Neural cell (in vitro differentiated cells): ENCODE measurements at regions not wholly inside any gene's neighbourhood (a gene's known extent, or its start where the extent isn't known, plus 50 kb on each side); places are given as distances from the start of the nearest gene placed in this dataset.

Experiments used
- H2AFZ ChIP-seq: fragments of 200-600, 300-800 bp; sonication (generic), shearing (Covaris generic); 2 replicates; pipeline ENCODE4 v1.6.0; 2014; ENCODE audit warnings: low read depth, mild to moderate bottlenecking, antibody characterized with exemption, low read length, moderate library complexity
- H3F3A ChIP-seq: fragments of 200-600 bp; shearing (Covaris generic); 2 replicates; pipeline ENCODE4 v1.6.1; 2016; ENCODE audit warnings: mild to moderate bottlenecking, moderate library complexity, mixed read lengths, antibody characterized with exemption, low read length; ENCODE audit not compliant: insufficient read depth, poor library complexity, severe bottlenecking
- H3K27ac ChIP-seq: fragments of 200-600, 300-800 bp; sonication (generic), shearing (Covaris generic); 2 replicates; pipeline ENCODE4 v1.5.1; 2014; ENCODE audit warnings: mild to moderate bottlenecking, low read length, moderate library complexity
- H3K27me3 ChIP-seq: fragments of 300-800, 200-600 bp; sonication (generic), shearing (Covaris generic); 2 replicates; pipeline ENCODE4 v1.6.0; 2014; ENCODE audit warnings: mild to moderate bottlenecking, low read depth, low read length, moderate library complexity; ENCODE audit not compliant: insufficient read depth
- H3K36me3 ChIP-seq: fragments of 300-800, 200-600 bp; sonication (generic), shearing (Covaris generic); 2 replicates; pipeline ENCODE4 v1.5.1; 2014; ENCODE audit warnings: mild to moderate bottlenecking, antibody characterized with exemption, low read length, moderate library complexity; ENCODE audit not compliant: insufficient read depth
- H3K4me2 ChIP-seq: fragments of 300-800, 200-600 bp; sonication (generic), shearing (Covaris generic); 2 replicates; pipeline ENCODE4 v1.6.0; 2014; ENCODE audit warnings: mild to moderate bottlenecking, low read length
- H3K4me3 ChIP-seq: fragments of 300-800, 200-600 bp; sonication (generic), shearing (Covaris generic); 2 replicates; pipeline ENCODE4 v1.5.1; 2014; ENCODE audit warnings: mild to moderate bottlenecking, low read length, moderate library complexity
- H3K79me2 ChIP-seq: fragments of 200-600 bp; shearing (Covaris generic); replicated peaks from 2 replicates; pipeline ENCODE4 v1.6.0; 2014; ENCODE audit warnings: mild to moderate bottlenecking, low read length, moderate library complexity; ENCODE audit not compliant: insufficient read depth
- H3K9ac ChIP-seq: fragments of 300-800, 200-600 bp; sonication (generic), shearing (Covaris generic); 2 replicates; pipeline ENCODE4 v1.6.1; 2016; ENCODE audit warnings: mild to moderate bottlenecking, low read length, mixed read lengths
- H3K9me2 ChIP-seq: fragments of 200-600 bp; shearing (Covaris generic); 2 replicates; pipeline ENCODE4 v1.6.1; 2016; ENCODE audit warnings: mild to moderate bottlenecking, low read length, mixed read lengths; ENCODE audit not compliant: insufficient read depth
- H3K9me3 ChIP-seq: fragments of 200-600, 300-800 bp; sonication (generic), shearing (Covaris generic); 2 replicates; pipeline ENCODE4 v1.6.1; 2016; ENCODE audit warnings: mild to moderate bottlenecking, mixed run types, low read length, moderate library complexity, mixed read lengths
- H4K20me1 ChIP-seq: fragments of 200-600 bp; shearing (Covaris generic); 2 replicates; pipeline ENCODE4 v1.6.1; 2016; ENCODE audit warnings: mild to moderate bottlenecking, mixed run types; ENCODE audit not compliant: insufficient read depth
- CTCF ChIP-seq: fragments of 450-650 bp; IDR thresholded peaks from 2 replicates; pipeline ENCODE4 v1.5.1; 2014; ENCODE audit warnings: antibody characterized with exemption, mild to moderate bottlenecking, moderate library complexity; ENCODE audit not compliant: poor library complexity, severe bottlenecking
- EP300 ChIP-seq: fragments of 450-650 bp; conservative IDR thresholded peaks from 2 replicates; pipeline ENCODE4 v1.6.1; 2014; ENCODE audit warnings: antibody characterized with exemption, mild to moderate bottlenecking, moderate library complexity; ENCODE audit not compliant: poor library complexity, severe bottlenecking
- EZH2 ChIP-seq: fragments of 200-600, 300-800 bp; shearing (Covaris generic), sonication (generic); IDR thresholded peaks from 2 replicates; pipeline ENCODE4 v1.6.1; 2014; ENCODE audit warnings: antibody characterized with exemption, low read length, borderline replicate concordance, mild to moderate bottlenecking; ENCODE audit not compliant: insufficient read depth, poor library complexity, severe bottlenecking
- MXI1 ChIP-seq: fragments of 450-650 bp; conservative IDR thresholded peaks from 2 replicates; pipeline ENCODE4 v1.6.1; 2014; ENCODE audit warnings: antibody characterized with exemption, mild to moderate bottlenecking; ENCODE audit not compliant: poor library complexity, severe bottlenecking
- POLR2AphosphoS5 ChIP-seq: IDR thresholded peaks from 2 replicates; pipeline ENCODE4 v1.6.1; 2012
- RAD21 ChIP-seq: fragments of 450-650 bp; conservative IDR thresholded peaks from 2 replicates; pipeline ENCODE4 v1.6.1; 2014; ENCODE audit warnings: antibody characterized with exemption, mild to moderate bottlenecking, moderate library complexity
- REST ChIP-seq: IDR thresholded peaks from 2 replicates; pipeline ENCODE4 v1.6.1; 2012; ENCODE audit warnings: borderline replicate concordance
- SMC3 ChIP-seq: fragments of 450-650 bp; conservative IDR thresholded peaks from 2 replicates; pipeline ENCODE4 v1.6.1; 2014; ENCODE audit warnings: antibody characterized with exemption, mild to moderate bottlenecking, moderate library complexity; ENCODE audit not compliant: poor library complexity
- TAF1 ChIP-seq: IDR thresholded peaks from 2 replicates; pipeline ENCODE4 v1.6.1; 2012; ENCODE audit warnings: low read depth

- H3K9ac ChIP-seq, result no peak overlapping the region
- H3K4me3 ChIP-seq, result no peak overlapping the region
- no peaks in the 10 kb centered on the region for H3K9me3 ChIP-seq
- TF ChIP-seq MXI1 (no peak), REST (no peak), EP300 (no peak), EZH2 (no peak), CTCF (no peak)
- H3F3A ChIP-seq, result no peaks in the 10 kb centered on the region
- H3K36me3 ChIP-seq, result no peaks in the 10 kb centered on the region
- H3K9me2 ChIP-seq, result no peaks in the 10 kb centered on the region
- no peak overlapping the region for H3K27ac ChIP-seq
- H3K27me3 ChIP-seq, result no peaks in the 10 kb centered on the region
- H4K20me1 ChIP-seq, result no peaks in the 10 kb centered on the region
- no peak overlapping the region for H3K4me2 ChIP-seq
- no peaks in the 10 kb centered on the region for H3K79me2 ChIP-seq
- no peak overlapping the region for H2AFZ ChIP-seq
Observed at GRCh38 chrX:96094616-96095015, 590.0 kb upstream of the DIAPH2 start.

GRCh38 chrX:96098471-96098870 lies 586.2 kb upstream of the DIAPH2 start:
- H3F3A ChIP-seq, result no peaks in the 10 kb centered on the region
- TF ChIP-seq MXI1 (no peak), POLR2AphosphoS5 (no peak), REST (no peak), EP300 (no peak), EZH2 (no peak), RAD21 (no peak), TAF1 (no peak), SMC3 (no peak), CTCF (no peak)

More at GRCh38 chrX:96098471-96098870, 586.2 kb upstream of the DIAPH2 start:
- Histone ChIP-seq H3K9me3 (no peaks in the 10 kb centered on the region), H3K27ac (no peak overlapping the region), H3K9ac (no peak overlapping the region), H3K27me3 (no peaks in the 10 kb centered on the region), H3K9me2 (no peaks in the 10 kb centered on the region), H2AFZ (no peak overlapping the region), H3K4me3 (no peak overlapping the region), H3K36me3 (no peaks in the 10 kb centered on the region), H3K79me2 (no peaks in the 10 kb centered on the region), H4K20me1 (no peaks in the 10 kb centered on the region), H3K4me2 (no peak overlapping the region)
